HCT116 (cell line): ENCODE measurements at regions not wholly inside any gene's neighbourhood (a gene's known extent, or its start where the extent isn't known, plus 50 kb on each side); places are given as distances from the start of the nearest gene placed in this dataset.
A peak's percentile ranks its signal among the peaks of the same experiment; 100 is the strongest.

Experiments used
- CEBPB ChIP-seq: IDR thresholded peaks from 2 replicates; pipeline ENCODE4 v1.6.1; 2012; ENCODE audit warnings: low read depth
- JUND ChIP-seq: IDR thresholded peaks from 2 replicates; pipeline ENCODE4 v1.6.1; 2012
- POLR2A ChIP-seq: IDR thresholded peaks from 2 replicates; pipeline ENCODE4 v1.7.0; 2011; ENCODE audit warnings: borderline replicate concordance; ENCODE audit not compliant: insufficient read depth, insufficient read length; ENCODE audit errors: extremely low read depth
- TF ChIP-seq, protein P1 (sequence below), 3 experiments: fragments of 200-600 bp in 1 of 3; sonication (generic) in 1 of 3; IDR thresholded peaks in 2 of 3; conservative IDR thresholded peaks in 1 of 3; 2 replicates each; pipeline ENCODE4 v1.5.1; 2012 to 2017; ENCODE audit warnings: low read depth in 2 of 3, low read length in 2 of 3, antibody characterized with exemption in 1 of 3, borderline replicate concordance in 1 of 3, control low read depth in 1 of 3, mild to moderate bottlenecking in 1 of 3, mixed read lengths in 1 of 3, mixed run types in 1 of 3, moderate library complexity in 1 of 3; ENCODE audit not compliant: insufficient read depth in 1 of 3

DNA sequence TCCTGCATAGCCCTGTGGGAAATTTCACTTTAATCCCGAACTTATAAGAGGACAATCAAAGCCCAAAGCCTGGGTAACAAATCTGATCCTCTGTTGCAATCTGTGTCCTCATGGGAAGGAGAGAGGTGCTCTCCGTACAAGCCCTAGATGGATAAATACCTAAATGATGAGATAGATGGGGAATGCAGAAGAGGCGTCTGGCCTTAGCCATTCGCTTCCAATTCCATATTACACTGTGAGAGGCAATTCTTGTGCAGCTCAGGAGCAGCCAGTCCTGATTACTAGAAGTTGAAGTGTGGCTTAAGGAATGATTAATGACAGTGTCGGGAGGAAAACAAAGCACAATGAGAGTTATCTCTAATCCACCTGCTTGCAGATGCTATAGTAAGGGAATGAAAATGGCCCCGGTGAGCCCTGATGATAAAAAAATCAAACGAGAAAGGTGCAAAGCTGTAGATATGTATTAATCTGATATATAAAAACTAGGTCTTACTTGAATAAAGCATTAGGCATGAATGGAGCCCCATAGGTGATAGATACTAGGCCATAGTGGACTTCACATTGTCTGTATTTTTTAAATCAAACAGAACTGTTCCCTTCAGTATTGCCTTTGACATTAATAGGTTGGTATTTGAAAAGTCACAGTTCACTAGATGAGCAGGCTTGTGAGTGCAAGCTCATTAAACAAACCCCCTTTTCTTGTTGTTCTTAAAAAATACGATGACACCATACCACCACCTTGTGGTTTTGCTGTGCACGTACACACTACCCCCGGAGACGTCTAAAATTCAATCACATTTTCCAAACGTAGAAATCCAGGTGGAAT is 54.2 kb upstream of the TMCO5A start:
- TF ChIP-seq JUND, result no peak
- TF ChIP-seq CEBPB, result no peak
- TF ChIP-seq POLR2A, result no peak
- TF ChIP-seq, protein P1, sequence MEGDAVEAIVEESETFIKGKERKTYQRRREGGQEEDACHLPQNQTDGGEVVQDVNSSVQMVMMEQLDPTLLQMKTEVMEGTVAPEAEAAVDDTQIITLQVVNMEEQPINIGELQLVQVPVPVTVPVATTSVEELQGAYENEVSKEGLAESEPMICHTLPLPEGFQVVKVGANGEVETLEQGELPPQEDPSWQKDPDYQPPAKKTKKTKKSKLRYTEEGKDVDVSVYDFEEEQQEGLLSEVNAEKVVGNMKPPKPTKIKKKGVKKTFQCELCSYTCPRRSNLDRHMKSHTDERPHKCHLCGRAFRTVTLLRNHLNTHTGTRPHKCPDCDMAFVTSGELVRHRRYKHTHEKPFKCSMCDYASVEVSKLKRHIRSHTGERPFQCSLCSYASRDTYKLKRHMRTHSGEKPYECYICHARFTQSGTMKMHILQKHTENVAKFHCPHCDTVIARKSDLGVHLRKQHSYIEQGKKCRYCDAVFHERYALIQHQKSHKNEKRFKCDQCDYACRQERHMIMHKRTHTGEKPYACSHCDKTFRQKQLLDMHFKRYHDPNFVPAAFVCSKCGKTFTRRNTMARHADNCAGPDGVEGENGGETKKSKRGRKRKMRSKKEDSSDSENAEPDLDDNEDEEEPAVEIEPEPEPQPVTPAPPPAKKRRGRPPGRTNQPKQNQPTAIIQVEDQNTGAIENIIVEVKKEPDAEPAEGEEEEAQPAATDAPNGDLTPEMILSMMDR (IDR thresholded peaks at IDR 0.05 in 2 of 3, conservative IDR thresholded peaks at IDR 0.05 in 1 of 3; ENCODE audit: borderline replicate concordance in 1 of 3, insufficient read depth in 1 of 3, low read depth in 2 of 3, low read length in 2 of 3), result peak; percentile 31 to 91 (median 78); a peak in 5 of 6 replicates
